Smooth muscle cell (in vitro differentiated cells): ENCODE measurements at regions not wholly inside any gene's neighbourhood (a gene's known extent, or its start where the extent isn't known, plus 50 kb on each side); places are given as distances from the start of the nearest gene placed in this dataset.

Experiments used
- DNase-seq: peaks from one replicate; lab custom pipeline; 2025; ENCODE audit not compliant: unreplicated experiment; lab: John Stamatoyannopoulos, UW
- H2AFZ ChIP-seq: fragments of 200-600 bp; sonication (generic); 2 replicates; pipeline ENCODE4 v1.6.0; 2016; ENCODE audit warnings: antibody characterized with exemption, low read depth, mild to moderate bottlenecking
- H3F3A ChIP-seq: fragments of 200-600 bp; sonication (generic); 2 replicates; pipeline ENCODE4 v1.6.0; 2017; ENCODE audit warnings: antibody characterized with exemption, low read depth
- H3K27ac ChIP-seq: fragments of 200-600 bp; sonication (generic); 2 replicates; pipeline ENCODE4 v1.5.1; 2016; ENCODE audit warnings: low read depth, mild to moderate bottlenecking
- H3K27me3 ChIP-seq: fragments of 200-600 bp; sonication (generic); 2 replicates; pipeline ENCODE4 v1.6.1; 2016; ENCODE audit warnings: low read depth, mild to moderate bottlenecking
- H3K36me3 ChIP-seq: fragments of 200-600 bp; sonication (generic); 2 replicates; pipeline ENCODE4 v1.5.1; 2016; ENCODE audit warnings: low read depth
- H3K4me1 ChIP-seq: fragments of 200-600 bp; sonication (generic); 2 replicates; pipeline ENCODE4 v1.5.1; 2016; ENCODE audit warnings: low read depth
- H3K4me2 ChIP-seq: fragments of 200-600 bp; sonication (generic); 2 replicates; pipeline ENCODE4 v1.6.0; 2016; ENCODE audit warnings: mild to moderate bottlenecking
- H3K4me3 ChIP-seq: fragments of 200-600 bp; sonication (generic); 2 replicates; pipeline ENCODE4 v1.5.1; 2016; ENCODE audit warnings: mild to moderate bottlenecking
- H3K79me2 ChIP-seq: fragments of 200-600 bp; sonication (generic); 2 replicates; pipeline ENCODE4 v1.6.0; 2016; ENCODE audit warnings: low read depth, mild to moderate bottlenecking
- H3K9ac ChIP-seq: fragments of 200-600 bp; sonication (generic); 2 replicates; pipeline ENCODE4 v1.6.0; 2016; ENCODE audit warnings: low read depth
- H3K9me3 ChIP-seq: fragments of 200-600 bp; sonication (generic); replicated peaks from 2 replicates; pipeline ENCODE4 v1.5.1; 2016; ENCODE audit warnings: low read depth
- H4K20me1 ChIP-seq: fragments of 200-600 bp; sonication (generic); 2 replicates; pipeline ENCODE4 v1.6.0; 2016; ENCODE audit warnings: low read depth
- WGBS: methylation state at CpG from one replicate; pipeline ENCODE4 v1.1.7; 2016; ENCODE audit warnings: low lambda C conversion rate; 5-methylcytosine and 5-hydroxymethylcytosine counted together
- TF ChIP-seq, protein P1 (sequence below): fragments of 200-600 bp; sonication (generic); IDR thresholded peaks from 2 replicates; pipeline ENCODE4 v1.5.1; 2017; ENCODE audit warnings: borderline replicate concordance, mild to moderate bottlenecking, antibody characterized with exemption; ENCODE audit not compliant: insufficient read depth, poor library complexity, severe bottlenecking

GRCh38 chr1:193631306-193631705 is 444.9 kb upstream of the B3GALT2 start:
- H3K9me3 ChIP-seq, result no peaks in the 10 kb centered on the region
- H2AFZ ChIP-seq, result no peak overlapping the region
- no peak overlapping the region for H3K4me3 ChIP-seq
- no peaks in the 10 kb centered on the region for H3K36me3 ChIP-seq
- WGBS, result 86% methylated on average over 3 of the region's 3 CpGs
- no peak for DNase-seq
- no peak overlapping the region for H3K9ac ChIP-seq
- no peak overlapping the region for H3K4me2 ChIP-seq
- no peaks in the 10 kb centered on the region for H3F3A ChIP-seq
- H3K27me3 ChIP-seq, result no peaks in the 10 kb centered on the region
- TF ChIP-seq, protein P1, sequence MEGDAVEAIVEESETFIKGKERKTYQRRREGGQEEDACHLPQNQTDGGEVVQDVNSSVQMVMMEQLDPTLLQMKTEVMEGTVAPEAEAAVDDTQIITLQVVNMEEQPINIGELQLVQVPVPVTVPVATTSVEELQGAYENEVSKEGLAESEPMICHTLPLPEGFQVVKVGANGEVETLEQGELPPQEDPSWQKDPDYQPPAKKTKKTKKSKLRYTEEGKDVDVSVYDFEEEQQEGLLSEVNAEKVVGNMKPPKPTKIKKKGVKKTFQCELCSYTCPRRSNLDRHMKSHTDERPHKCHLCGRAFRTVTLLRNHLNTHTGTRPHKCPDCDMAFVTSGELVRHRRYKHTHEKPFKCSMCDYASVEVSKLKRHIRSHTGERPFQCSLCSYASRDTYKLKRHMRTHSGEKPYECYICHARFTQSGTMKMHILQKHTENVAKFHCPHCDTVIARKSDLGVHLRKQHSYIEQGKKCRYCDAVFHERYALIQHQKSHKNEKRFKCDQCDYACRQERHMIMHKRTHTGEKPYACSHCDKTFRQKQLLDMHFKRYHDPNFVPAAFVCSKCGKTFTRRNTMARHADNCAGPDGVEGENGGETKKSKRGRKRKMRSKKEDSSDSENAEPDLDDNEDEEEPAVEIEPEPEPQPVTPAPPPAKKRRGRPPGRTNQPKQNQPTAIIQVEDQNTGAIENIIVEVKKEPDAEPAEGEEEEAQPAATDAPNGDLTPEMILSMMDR, result no peak
- no peaks in the 10 kb centered on the region for H4K20me1 ChIP-seq
- no peaks in the 10 kb centered on the region for H3K79me2 ChIP-seq
- no peak overlapping the region for H3K27ac ChIP-seq
- H3K4me1 ChIP-seq, result peaks cover 12% of the 10 kb centered on the region

- DNase-seq, result no peak
- 68% methylated on average over 3 of the region's 3 CpGs for WGBS
- TF ChIP-seq, protein P1, result no peak
Observed at GRCh38 chr1:193629875-193630274, 443.5 kb upstream of the B3GALT2 start.

GRCh38 chr1:193626695-193627094 is 440.3 kb upstream of the B3GALT2 start:
- no peaks in the 10 kb centered on the region for H3K27me3 ChIP-seq
- H2AFZ ChIP-seq, result no peak overlapping the region
- H4K20me1 ChIP-seq, result no peaks in the 10 kb centered on the region
- no peaks in the 10 kb centered on the region for H3K9me3 ChIP-seq
- DNase-seq, result no peak
- H3K4me2 ChIP-seq, result no peak overlapping the region
- no peaks in the 10 kb centered on the region for H3F3A ChIP-seq
- no peak overlapping the region for H3K9ac ChIP-seq
- no peak overlapping the region for H3K4me3 ChIP-seq
- peaks cover 16% of the 10 kb centered on the region for H3K4me1 ChIP-seq
- no peak overlapping the region for H3K27ac ChIP-seq
- TF ChIP-seq, protein P1, result no peak
- no peaks in the 10 kb centered on the region for H3K79me2 ChIP-seq
- 85% methylated on average over 2 of the region's 2 CpGs for WGBS
- H3K36me3 ChIP-seq, result no peaks in the 10 kb centered on the region

More at GRCh38 chr1:193629875-193630274, 443.5 kb upstream of the B3GALT2 start:
- no peaks in the 10 kb centered on the region for H3K9me3 ChIP-seq
- H3F3A ChIP-seq, result no peaks in the 10 kb centered on the region
- H3K36me3 ChIP-seq, result no peaks in the 10 kb centered on the region
- no peak overlapping the region for H3K4me2 ChIP-seq
- no peak overlapping the region for H3K27ac ChIP-seq
- no peak overlapping the region for H3K9ac ChIP-seq
- H3K4me1 ChIP-seq, result peaks cover 16% of the 10 kb centered on the region
- no peak overlapping the region for H2AFZ ChIP-seq
- H3K4me3 ChIP-seq, result no peak overlapping the region
- H3K79me2 ChIP-seq, result no peaks in the 10 kb centered on the region
- no peaks in the 10 kb centered on the region for H4K20me1 ChIP-seq
- H3K27me3 ChIP-seq, result no peaks in the 10 kb centered on the region

DNA sequence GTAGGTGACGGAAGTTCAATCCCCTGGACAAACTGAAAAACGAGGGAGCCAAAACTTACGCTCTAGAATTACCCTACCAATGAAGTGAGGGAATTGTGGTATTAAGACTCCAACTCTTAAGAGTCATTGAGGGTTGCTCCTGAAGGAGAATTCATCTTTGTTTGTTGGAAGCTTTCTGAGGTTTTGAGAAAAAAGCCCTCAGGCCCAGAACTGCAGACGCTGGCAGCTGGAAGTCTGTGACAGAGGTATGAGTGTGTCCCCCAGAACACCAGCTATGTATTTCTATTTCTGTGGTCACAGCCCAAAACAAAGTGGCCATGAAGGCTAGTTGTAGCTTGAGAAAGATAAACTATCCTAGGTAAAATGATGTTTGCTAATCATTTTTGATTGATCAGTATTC is 438.8 kb upstream of the B3GALT2 start:
- no peaks in the 10 kb centered on the region for H3K36me3 ChIP-seq
- H3K9ac ChIP-seq, result no peak overlapping the region
- WGBS, result 62% methylated on average over 4 of the region's 4 CpGs
- H3K27me3 ChIP-seq, result no peaks in the 10 kb centered on the region
- no peak for DNase-seq
- no peaks in the 10 kb centered on the region for H3K79me2 ChIP-seq
- H2AFZ ChIP-seq, result no peak overlapping the region
- no peaks in the 10 kb centered on the region for H3K9me3 ChIP-seq
- TF ChIP-seq, protein P1, result no peak
- H3K4me3 ChIP-seq, result no peak overlapping the region
- H4K20me1 ChIP-seq, result no peaks in the 10 kb centered on the region
- peak overlapping the region; percentile 49 for H3K27ac ChIP-seq
- no peaks in the 10 kb centered on the region for H3F3A ChIP-seq
- H3K4me1 ChIP-seq, result peaks cover 16% of the 10 kb centered on the region
- H3K4me2 ChIP-seq, result no peak overlapping the region
